Subcutaneous abdominal adipose tissue (tissue), 5 donors: ENCODE measurements at regions not wholly inside any gene's neighbourhood (a gene's known extent, or its start where the extent isn't known, plus 50 kb on each side); places are given as distances from the start of the nearest gene placed in this dataset.
A peak's percentile ranks its signal among the peaks of the same experiment; 100 is the strongest.

Source experiments
- H3K27ac ChIP-seq: one replicate; pipeline ENCODE4 v1.7.0; 2013; ENCODE audit warnings: low read depth, mild to moderate bottlenecking, inconsistent platforms, low read length, moderate library complexity
- H3K27me3 ChIP-seq, 5 donors: one replicate each; pipeline ENCODE4 v1.7.0; 2013; ENCODE audit warnings: low read length in 5 of 5, inconsistent platforms in 1 of 5; ENCODE audit not compliant: control insufficient read depth in 5 of 5, insufficient read depth in 4 of 5
- H3K36me3 ChIP-seq, 5 donors: one replicate each; pipeline ENCODE4 v1.7.0; 2013; ENCODE audit warnings: low read length in 5 of 5; ENCODE audit not compliant: control insufficient read depth in 5 of 5, insufficient read depth in 5 of 5
- H3K4me1 ChIP-seq, 5 donors: one replicate each; pipeline ENCODE4 v1.7.0; 2013; ENCODE audit warnings: low read length in 5 of 5, mild to moderate bottlenecking in 3 of 5, moderate library complexity in 1 of 5; ENCODE audit not compliant: control insufficient read depth in 5 of 5, insufficient read depth in 5 of 5
- H3K4me3 ChIP-seq, 5 donors: one replicate each; pipeline ENCODE4 v1.7.0; 2013; ENCODE audit warnings: low read length in 5 of 5, low read depth in 1 of 5
- H3K9ac ChIP-seq, 5 donors: one replicate each; pipeline ENCODE4 v1.7.0; 2013; ENCODE audit warnings: low read length in 5 of 5, mild to moderate bottlenecking in 4 of 5, moderate library complexity in 3 of 5
- H3K9me3 ChIP-seq, 5 donors: one replicate each; pipeline ENCODE4 v1.7.0; 2013; ENCODE audit warnings: low read length in 5 of 5; ENCODE audit not compliant: control insufficient read depth in 5 of 5
- donor health status: healthy.
- donor health status: healthy.
- donor health status: healthy.
- donor health status: healthy.
- donor health status: healthy.

- Histone ChIP-seq H3K36me3 (no peaks in the 10 kb centered on the region), H3K9me3 (peaks cover 0 to 11% (median 4%) of the 10 kb centered on the region in 5 donors), H3K9ac (no peak overlapping the region), H3K4me1 (peaks cover 0 to 11% (median 0%) of the 10 kb centered on the region in 5 donors), H3K27ac (no peak overlapping the region), H3K27me3 (no peaks in the 10 kb centered on the region), H3K4me3 (no peak overlapping the region)
Measured at GRCh38 chr18:55839343-55839742, 251.4 kb upstream of the TCF4 start.

GRCh38 chr18:55838841-55839240, 250.8 kb upstream of the TCF4 start:
- no peak overlapping the region for H3K4me3 ChIP-seq
- H3K27ac ChIP-seq = no peak overlapping the region
- peaks cover 0 to 12% (median 4%) of the 10 kb centered on the region in 5 donors for H3K9me3 ChIP-seq
- H3K36me3 ChIP-seq = no peaks in the 10 kb centered on the region
- H3K27me3 ChIP-seq = no peaks in the 10 kb centered on the region
- H3K4me1 ChIP-seq = peaks cover 0 to 11% (median 0%) of the 10 kb centered on the region in 5 donors
- no peak overlapping the region for H3K9ac ChIP-seq

DNA sequence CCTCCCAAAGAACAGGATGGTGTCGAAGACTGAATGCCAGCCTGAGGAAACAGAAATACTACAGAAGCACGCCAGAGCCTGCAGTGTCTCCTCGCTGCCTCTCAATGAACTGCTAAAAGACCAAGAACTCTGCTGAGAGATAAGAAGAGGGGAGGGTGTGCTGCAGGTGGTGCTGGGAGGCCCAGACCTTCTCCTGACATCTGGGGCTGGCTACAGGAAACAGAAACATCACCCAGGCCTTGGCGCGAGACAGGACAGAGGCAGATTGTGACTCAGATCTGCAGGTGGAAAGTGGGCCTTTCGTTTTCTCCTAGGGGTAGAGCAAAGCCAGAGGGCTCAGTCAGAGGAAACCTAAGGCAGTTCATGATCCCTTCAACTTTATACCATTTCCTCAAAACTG, 250.3 kb upstream of the TCF4 start:
- Histone ChIP-seq H3K9ac (no peak overlapping the region), H3K27me3 (no peaks in the 10 kb centered on the region), H3K4me1 (peaks cover 0 to 11% (median 0%) of the 10 kb centered on the region in 5 donors), H3K9me3 (peaks cover 0 to 12% (median 4%) of the 10 kb centered on the region in 5 donors), H3K27ac (no peak overlapping the region), H3K4me3 (no peak overlapping the region), H3K36me3 (no peaks in the 10 kb centered on the region)

DNA sequence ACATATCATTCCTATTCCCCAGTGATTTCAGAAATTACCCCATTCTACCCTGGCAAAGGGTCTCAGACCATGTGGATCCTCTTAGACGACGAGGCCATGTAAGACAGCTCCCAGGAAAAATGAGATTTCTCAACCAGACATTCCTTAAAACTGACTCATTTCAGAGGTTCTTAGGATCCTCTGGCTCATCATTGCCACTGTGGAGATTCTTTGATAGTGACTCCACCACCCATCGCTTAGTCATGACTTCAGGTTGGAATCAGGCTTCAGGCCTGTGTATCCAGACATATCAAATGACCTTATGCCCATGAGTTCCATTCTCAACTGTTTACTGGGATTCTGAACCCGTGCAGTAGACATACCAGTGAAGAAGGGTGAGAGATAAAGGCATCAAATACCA, 245.6 kb upstream of the TCF4 start:
- Histone ChIP-seq H3K27ac (no peak overlapping the region), H3K9me3 (peaks cover 0 to 12% (median 3%) of the 10 kb centered on the region in 5 donors), H3K4me1 (peaks cover 0 to 5% (median 0%) of the 10 kb centered on the region in 5 donors), H3K36me3 (no peaks in the 10 kb centered on the region), H3K27me3 (no peaks in the 10 kb centered on the region), H3K4me3 (no peak overlapping the region), H3K9ac (no peak overlapping the region)

DNA sequence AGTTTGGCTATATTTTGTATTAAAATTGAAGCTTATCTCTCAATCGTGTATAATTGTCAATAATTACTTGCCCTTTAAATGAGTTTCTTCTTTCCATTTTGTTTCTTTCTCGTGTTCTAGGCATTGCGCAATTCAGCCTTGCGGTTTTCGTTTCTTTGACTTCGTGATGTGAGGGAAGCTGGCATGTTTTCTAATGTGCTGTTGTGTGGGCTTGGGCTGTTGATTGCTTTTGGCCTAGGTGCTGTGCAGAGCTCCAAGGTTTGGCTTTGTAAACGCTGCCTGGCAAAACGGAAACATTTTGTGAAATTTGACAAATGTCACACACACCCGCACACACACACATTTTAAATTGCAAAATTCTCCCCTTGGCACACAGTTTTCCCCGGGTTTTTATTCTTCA, 242.6 kb upstream of the TCF4 start:
- Histone ChIP-seq H3K36me3 (no peaks in the 10 kb centered on the region), H3K27ac (no peak overlapping the region), H3K9me3 (peaks cover 0 to 3% (median 0%) of the 10 kb centered on the region in 5 donors), H3K4me1 (no peaks in the 10 kb centered on the region), H3K27me3 (no peaks in the 10 kb centered on the region), H3K9ac (no peak overlapping the region), H3K4me3 (peak overlapping the region in 1 of 5 donors; percentile 31)

GRCh38 chr18:55821219-55821618, 233.2 kb upstream of the TCF4 start:
- H3K27me3 ChIP-seq = no peaks in the 10 kb centered on the region
- H3K9ac ChIP-seq = no peak overlapping the region
- no peaks in the 10 kb centered on the region for H3K36me3 ChIP-seq
- peaks cover 0 to 5% (median 0%) of the 10 kb centered on the region in 5 donors for H3K9me3 ChIP-seq
- H3K27ac ChIP-seq = no peak overlapping the region
- H3K4me3 ChIP-seq = no peak overlapping the region
- H3K4me1 ChIP-seq = no peaks in the 10 kb centered on the region

DNA sequence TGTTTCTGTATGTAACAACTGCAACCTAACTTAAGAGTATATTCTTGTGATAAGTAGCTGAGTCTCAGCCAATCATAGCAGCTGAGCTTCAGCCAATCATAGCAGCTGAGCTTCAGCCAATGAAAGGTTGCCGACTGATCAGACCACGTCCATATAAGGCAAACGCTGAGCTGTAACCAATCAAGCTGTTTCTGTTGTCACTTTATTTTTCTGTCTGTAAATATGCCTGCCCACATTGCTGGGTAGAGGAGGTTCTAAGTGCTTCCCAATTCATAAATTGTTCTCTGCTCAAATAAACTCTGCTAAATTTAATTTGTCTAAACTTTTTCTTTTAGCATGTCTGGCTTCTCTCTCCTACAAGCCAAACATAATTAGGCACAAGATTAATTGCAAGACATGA, 231.5 kb upstream of the TCF4 start:
- no peak overlapping the region for H3K9ac ChIP-seq
- no peak overlapping the region for H3K4me3 ChIP-seq
- H3K4me1 ChIP-seq = no peaks in the 10 kb centered on the region
- H3K36me3 ChIP-seq = no peaks in the 10 kb centered on the region
- H3K9me3 ChIP-seq = no peaks in the 10 kb centered on the region
- H3K27me3 ChIP-seq = no peaks in the 10 kb centered on the region
- no peak overlapping the region for H3K27ac ChIP-seq

DNA sequence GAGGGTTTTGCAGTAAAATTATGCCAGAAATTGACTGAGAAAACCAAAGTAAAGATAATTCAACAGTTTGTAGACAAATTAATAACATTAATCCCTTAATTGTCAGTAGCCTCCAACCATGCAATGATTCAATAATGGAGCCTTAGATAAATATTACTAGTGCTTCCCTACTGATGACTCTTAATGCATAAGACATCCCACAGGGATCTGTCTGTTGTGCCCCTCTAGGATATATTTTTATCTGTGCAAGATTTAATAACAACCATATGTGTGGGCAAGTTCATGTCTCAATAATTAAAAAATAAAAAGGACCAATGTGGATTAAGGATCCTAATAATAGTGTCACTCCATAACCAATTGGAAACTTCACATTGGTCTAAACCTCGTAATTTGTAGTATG, 230.3 kb upstream of the TCF4 start:
- H3K4me3 ChIP-seq = no peak overlapping the region
- H3K27me3 ChIP-seq = no peaks in the 10 kb centered on the region
- no peaks in the 10 kb centered on the region for H3K4me1 ChIP-seq
- H3K9ac ChIP-seq = no peak overlapping the region
- H3K36me3 ChIP-seq = no peaks in the 10 kb centered on the region
- no peak overlapping the region for H3K27ac ChIP-seq
- H3K9me3 ChIP-seq = no peaks in the 10 kb centered on the region

- H3K4me3 ChIP-seq = no peak overlapping the region
- H3K36me3 ChIP-seq = no peaks in the 10 kb centered on the region
- H3K9me3 ChIP-seq = no peaks in the 10 kb centered on the region
Measured at GRCh38 chr18:55811925-55812324, 223.9 kb upstream of the TCF4 start.

DNA sequence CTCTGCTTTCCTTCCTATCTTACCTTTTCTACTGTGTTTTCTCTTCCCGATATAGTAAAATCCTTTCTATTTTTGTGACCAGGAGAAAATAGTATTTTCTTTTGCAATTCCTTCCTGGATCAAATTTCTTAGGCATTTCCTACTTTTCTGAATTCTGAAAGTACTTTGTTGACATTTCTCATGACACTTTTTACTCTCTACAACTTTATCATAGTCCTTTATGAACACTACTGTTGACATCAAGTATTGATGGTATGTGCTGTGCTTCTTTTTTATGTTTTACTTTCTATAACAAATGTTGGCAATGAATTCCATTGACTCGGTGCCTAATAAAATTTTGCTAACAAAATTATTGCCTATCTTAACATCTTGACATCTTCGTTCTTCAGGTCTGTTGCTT, 217.7 kb upstream of the TCF4 start:
- Histone ChIP-seq H3K9ac (no peak overlapping the region), H3K4me3 (no peak overlapping the region), H3K27ac (no peak overlapping the region), H3K36me3 (no peaks in the 10 kb centered on the region), H3K4me1 (no peaks in the 10 kb centered on the region), H3K27me3 (no peaks in the 10 kb centered on the region), H3K9me3 (no peaks in the 10 kb centered on the region)

More at GRCh38 chr18:55811925-55812324, 223.9 kb upstream of the TCF4 start:
- Histone ChIP-seq H3K9ac (no peak overlapping the region), H3K27ac (no peak overlapping the region), H3K4me1 (no peaks in the 10 kb centered on the region), H3K27me3 (no peaks in the 10 kb centered on the region)
